Fibroblast of skin of scalp (primary cell): ENCODE measurements at regions not wholly inside any gene's neighbourhood (a gene's known extent, or its start where the extent isn't known, plus 50 kb on each side); places are given as distances from the start of the nearest gene placed in this dataset.
A peak's percentile ranks its signal among the peaks of the same experiment; 100 is the strongest.
"Not testable (repeated sequence)": the region's sequence is repeated elsewhere in the genome, so short reads cannot be mapped to it uniquely, and the experiment has no call there.

ENCODE experiments used
- DNase-seq: peaks from one replicate; pipeline ENCODE4 v3.0.0-alpha.2; 2013

- DNase-seq: no peak
Measured at GRCh38 chr6:99668036-99668705, 61.5 kb downstream of the PRDM13 start.

DNA sequence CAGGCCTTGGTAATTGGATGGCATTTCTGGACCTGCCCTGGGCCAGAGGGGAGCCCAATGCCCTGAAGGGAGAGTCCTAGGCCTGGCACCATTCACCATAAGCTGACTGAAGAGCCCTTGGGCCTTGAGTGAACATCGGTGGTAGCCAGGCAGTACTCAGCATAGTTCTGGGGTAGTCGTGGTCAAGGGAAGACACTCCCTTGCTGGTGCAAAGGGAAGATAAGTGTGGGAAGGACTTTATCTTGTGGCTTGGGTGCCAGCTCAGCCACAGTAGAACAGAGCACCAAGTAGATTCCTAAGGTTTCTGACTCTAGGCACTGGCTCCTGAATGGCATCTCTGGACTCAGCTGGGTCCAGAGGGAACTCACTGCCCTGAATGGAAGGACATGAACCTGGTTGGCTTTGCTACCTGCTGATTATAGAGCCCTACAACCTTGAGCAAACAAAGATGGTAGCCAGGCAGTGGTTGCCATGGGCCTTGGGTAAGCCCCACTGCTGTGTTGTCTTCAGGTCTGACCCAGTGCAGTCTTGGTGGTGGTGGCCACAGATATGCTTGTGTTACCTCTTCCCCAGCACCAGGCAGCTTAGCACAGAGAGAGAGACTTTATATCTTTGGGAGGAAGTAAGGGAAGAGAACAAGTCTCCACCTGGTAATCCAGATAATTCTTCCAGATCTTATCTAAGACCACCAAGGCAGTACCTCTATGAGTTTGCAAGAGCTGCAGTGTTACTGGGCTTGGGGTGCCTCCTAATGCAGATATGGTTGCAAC is 83.5 kb downstream of the PRDM13 start:
- no peak for DNase-seq

GRCh38 chr6:99702287-99702686 is 95.7 kb downstream of the PRDM13 start:
- DNase-seq: not testable (repeated sequence)

- no peak for DNase-seq
Measured at GRCh38 chr6:99709062-99709461, 102.4 kb downstream of the PRDM13 start.

GRCh38 chr6:99711302-99711701 is 104.7 kb downstream of the PRDM13 start:
- no peak for DNase-seq

DNA sequence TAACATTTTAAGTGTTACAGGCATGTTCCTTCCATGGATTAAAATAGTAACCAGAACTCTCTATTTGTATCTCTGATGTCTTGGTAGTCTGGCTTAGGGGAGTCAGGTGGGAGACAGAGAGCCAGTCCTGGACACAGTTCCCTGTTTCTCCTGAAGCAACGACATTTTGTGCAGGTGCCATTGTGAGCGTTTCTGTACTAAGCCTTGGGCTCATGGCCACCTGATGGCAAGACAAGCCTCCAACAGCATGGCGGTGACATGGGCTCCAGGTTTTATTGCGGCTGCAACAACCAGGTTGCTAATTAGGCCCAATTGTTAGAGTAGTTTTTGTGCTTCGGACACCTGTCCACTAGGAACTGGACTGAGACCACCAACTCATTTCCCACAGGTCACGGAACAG is 105.3 kb downstream of the PRDM13 start:
- no peak for DNase-seq

- DNase-seq: no peak
Measured at GRCh38 chr6:99712519-99712918, 105.9 kb downstream of the PRDM13 start.

DNA sequence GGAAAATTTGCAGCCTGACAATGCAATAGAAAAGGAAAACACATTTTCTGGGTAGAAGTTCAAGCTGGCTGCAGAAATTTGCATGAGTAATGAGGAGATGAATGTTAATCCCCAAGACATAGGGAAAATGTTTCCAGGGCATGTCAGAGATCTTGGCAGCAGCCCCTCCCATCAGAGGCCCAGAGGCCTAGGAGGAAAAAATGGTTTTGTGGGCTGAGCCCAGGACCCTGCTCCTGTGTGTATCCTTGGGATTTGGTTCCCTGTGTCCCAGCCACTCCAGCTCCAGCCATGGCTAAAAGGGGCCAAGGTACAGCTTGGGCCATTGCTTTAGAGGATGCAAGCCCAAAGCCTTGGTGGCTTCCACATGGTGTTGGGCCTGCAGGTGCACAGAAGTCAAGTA is 115.4 kb downstream of the PRDM13 start:
- not testable (repeated sequence) for DNase-seq

DNA sequence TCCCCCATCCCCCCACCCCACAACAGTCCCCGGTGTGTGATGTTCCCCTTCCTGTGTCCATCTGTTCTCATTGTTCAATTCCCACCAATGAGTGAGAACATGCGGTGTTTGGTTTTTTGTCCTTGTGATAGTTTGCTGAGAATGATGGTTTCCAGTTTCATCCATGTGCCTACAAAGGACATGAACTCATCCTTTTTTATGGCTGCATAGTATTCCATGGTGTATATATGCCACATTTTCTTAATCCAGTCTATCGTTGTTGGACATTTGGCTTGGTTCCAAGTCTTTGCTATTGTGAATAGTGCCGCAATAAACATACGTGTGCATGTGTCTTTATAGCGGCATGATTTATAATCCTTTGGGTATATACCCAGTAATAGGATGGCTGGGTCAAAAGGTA is 123.6 kb downstream of the PRDM13 start:
- not testable (repeated sequence) for DNase-seq

DNA sequence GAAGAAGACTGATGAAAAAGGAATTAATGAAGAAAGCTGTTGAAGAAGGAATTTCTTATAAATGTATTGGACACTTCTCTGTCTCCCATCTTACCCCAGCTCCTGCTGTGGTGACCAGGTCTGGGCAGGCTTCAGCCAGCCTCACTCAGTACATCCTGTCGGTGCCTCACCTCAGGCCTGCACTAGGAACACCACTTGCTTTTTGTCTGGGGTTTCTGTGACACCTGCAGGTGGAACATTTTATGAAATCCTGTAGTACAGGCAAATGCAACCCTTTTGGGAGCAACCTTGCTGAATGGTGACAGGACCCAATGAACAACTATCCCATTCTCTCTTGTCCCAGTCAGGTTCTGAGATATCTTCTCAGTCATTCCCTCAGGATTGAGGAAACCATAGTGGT is 129.7 kb downstream of the PRDM13 start:
- no peak for DNase-seq

DNA sequence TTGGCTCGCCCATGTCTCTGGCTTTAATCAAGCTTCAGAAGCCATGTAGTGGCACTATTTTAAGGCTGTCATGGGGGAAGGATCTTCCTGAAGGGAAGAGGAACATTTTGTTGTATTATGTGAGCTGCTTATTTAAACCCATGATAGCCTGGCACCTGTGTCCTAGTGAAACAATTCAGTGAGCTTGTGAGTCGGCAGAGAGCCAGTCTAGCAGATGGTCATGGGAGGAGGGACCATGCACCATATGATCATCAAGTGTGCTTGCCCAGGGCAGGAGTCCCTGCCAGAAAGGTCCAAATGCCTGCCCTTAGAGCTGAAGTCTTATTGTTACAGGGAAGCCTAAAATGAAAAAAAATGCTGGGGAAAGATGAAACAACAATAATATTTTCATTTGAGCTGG is 132.9 kb downstream of the PRDM13 start:
- DNase-seq: no peak

GRCh38 chr6:99741092-99741491 is 134.5 kb downstream of the PRDM13 start:
- no peak for DNase-seq

GRCh38 chr6:99743647-99744046 is 137.0 kb downstream of the PRDM13 start:
- no peak for DNase-seq

- DNase-seq: peak; percentile 37
Measured at GRCh38 chr6:99745651-99746050, 139.0 kb downstream of the PRDM13 start.

DNA sequence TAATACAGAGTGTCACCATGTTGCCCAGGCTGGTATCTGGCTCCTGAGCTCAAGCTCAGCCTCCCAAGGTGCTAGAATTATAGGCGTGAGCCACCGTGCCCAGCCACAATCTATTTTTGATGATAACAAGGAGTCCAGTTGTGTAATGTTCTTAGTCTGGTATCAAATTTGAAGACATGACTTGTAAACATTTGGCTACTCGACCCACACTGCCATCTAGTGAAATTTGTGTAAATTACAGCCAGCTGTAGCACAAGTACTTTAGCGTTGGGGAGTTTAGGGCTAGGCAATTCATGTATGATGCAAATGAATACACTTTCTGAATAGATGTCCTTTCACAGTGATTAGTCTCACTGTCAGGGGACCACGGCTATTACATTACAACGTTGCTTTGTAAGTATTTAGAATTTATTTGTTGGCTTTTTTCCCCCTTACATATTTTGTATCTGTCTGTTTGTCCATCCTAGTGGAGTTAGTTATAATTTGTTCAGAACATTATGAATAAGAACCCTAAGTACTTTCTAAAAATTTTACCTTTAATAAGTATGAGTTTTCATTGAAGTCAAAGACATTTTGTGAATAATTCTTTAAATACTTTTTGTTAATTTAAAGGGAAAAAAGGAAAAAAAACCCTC is 139.7 kb downstream of the PRDM13 start:
- peak; percentile 73 for DNase-seq

- DNase-seq: no peak
Measured at GRCh38 chr6:99761711-99762110, 155.1 kb downstream of the PRDM13 start.

- DNase-seq: no peak
Measured at GRCh38 chr6:99768166-99768565, 161.5 kb downstream of the PRDM13 start.

GRCh38 chr6:99779631-99780555 is 173.3 kb downstream of the PRDM13 start:
- DNase-seq: no peak

GRCh38 chr6:99780556-99780885 is 173.9 kb downstream of the PRDM13 start:
- no peak for DNase-seq

- no peak for DNase-seq
Measured at GRCh38 chr6:99789767-99790166, 183.1 kb downstream of the PRDM13 start.

DNA sequence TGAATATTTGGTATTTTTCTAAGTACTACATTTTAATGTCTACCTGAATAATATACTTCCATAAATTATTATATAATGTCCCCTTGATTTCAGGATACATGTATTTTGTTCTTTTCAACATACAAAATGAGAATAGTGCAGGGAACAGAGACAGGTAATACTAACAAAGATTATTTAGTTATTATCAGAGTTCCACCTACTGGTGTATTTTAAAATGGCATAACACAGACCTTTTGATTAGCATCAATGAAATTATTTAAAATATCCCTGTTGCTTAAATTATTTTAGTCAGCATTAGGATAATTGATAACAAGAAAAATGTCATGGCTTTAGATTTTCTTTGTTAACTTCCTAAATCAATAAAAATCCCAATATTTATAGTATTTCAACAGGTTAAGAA is 184.0 kb downstream of the PRDM13 start:
- no peak for DNase-seq

- DNase-seq: no peak
Measured at GRCh38 chr6:99801805-99802204, 192.2 kb downstream of the MCHR2 start.
